ENCODE measurements at regions not wholly inside any gene's neighbourhood (a gene's known extent, or its start where the extent isn't known, plus 50 kb on each side); places are given as distances from the start of the nearest gene placed in this dataset.

- no CpG with 5 or more reads among the region's 2 CpGs for WGBS (ENCODE audit: insufficient coverage)
- H3K36me3 Mint-ChIP-seq, result no peaks in the 10 kb centered on the region
- H3K27me3 Mint-ChIP-seq (ENCODE audit: low read depth in 3 of 3), result peaks cover 2 to 14% (median 12%) of the 10 kb centered on the region in 3 donors
- peak overlapping the region in 1 of 7 donors; percentile 37 for H3K27ac Mint-ChIP-seq
- H3K4me1 Mint-ChIP-seq, result no peaks in the 10 kb centered on the region
- DNase-seq, result no peak
- H3K4me1 ChIP-seq (ENCODE audit: control insufficient read depth in 1 of 2, insufficient read depth in 2 of 2, low read length in 2 of 2), result no peaks in the 10 kb centered on the region
- H3K9me3 ChIP-seq (replicated peaks in 1 of 2; ENCODE audit: control insufficient read depth in 1 of 2, insufficient read depth in 1 of 2, low read length in 2 of 2), result no peaks in the 10 kb centered on the region
- no peak overlapping the region for H3K9ac ChIP-seq (ENCODE audit: insufficient read depth, low read length, poor library complexity, severe bottlenecking)
- H3K4me3 Mint-ChIP-seq, result no peak overlapping the region
- peaks cover 0 to 3% of the 10 kb centered on the region in 2 donors for H3K27me3 ChIP-seq (ENCODE audit: control insufficient read depth in 2 of 2, insufficient read depth in 2 of 2, low read length in 2 of 2)
- H3K9me3 Mint-ChIP-seq, result peaks cover 0 to 1% (median 0%) of the 10 kb centered on the region in 7 donors
- H3K4me2 ChIP-seq (replicated peaks; ENCODE audit: extremely low read depth, low read length, poor library complexity, severe bottlenecking), result no peak overlapping the region
- no peaks in the 10 kb centered on the region for H3K36me3 ChIP-seq (replicated peaks in 1 of 2; ENCODE audit: control insufficient read depth in 1 of 2, insufficient read depth in 2 of 2, low read length in 2 of 2)
- TF ChIP-seq CTCF (IDR thresholded peaks at IDR 0.05), result no peak
- no peak overlapping the region for H3K27ac ChIP-seq (ENCODE audit: low read depth in 1 of 2, low read length in 2 of 2)
- no peak overlapping the region for H2AFZ ChIP-seq (ENCODE audit: insufficient read depth, low read depth, low read length, poor library complexity, severe bottlenecking)
- intact Hi-C loops (cut with micrococcal nuclease), result no loop called here
- no peaks in the 10 kb centered on the region for H4K20me1 ChIP-seq (ENCODE audit: insufficient read depth, low read length)
- no peak overlapping the region for H3K4me3 ChIP-seq (replicated peaks in 1 of 3; ENCODE audit: low read depth in 2 of 3, low read length in 3 of 3)
- H3K79me2 ChIP-seq (ENCODE audit: insufficient read depth, low read length), result no peaks in the 10 kb centered on the region
Measured at GRCh38 chr11:112655371-112655770, 305.8 kb upstream of the NCAM1 start.

DNA sequence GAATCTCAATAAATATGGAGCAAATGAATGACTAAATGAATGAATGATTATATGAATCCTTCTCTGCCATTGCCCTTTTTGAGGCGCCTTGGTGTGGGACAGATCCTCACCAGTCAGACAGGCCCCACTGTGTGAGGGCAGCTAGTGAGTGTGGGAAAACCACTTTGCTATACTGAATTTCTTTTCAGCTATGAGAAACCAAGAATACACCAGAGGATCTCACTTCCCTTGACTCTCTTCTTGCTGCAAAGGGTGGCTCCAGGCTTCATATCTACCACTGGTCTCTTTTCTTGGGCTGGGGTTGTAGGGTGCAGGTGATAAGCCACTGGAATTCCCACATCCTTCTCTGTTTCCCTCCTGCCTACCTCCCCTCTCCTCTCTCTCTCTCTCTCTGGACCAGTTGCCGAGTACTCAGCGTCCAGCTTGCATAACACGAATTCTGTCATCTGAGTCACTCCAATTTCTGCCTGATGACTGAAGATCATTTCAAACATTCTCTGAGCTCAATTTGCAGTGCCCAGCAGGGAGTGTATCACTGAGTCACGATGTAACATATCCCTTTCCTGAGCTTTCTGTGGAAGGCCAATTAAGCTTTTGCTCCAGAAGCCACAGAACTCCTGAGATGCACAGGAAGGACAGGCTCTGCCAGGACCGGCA, 304.3 kb upstream of the NCAM1 start:
- peaks cover 0 to 1% (median 0%) of the 10 kb centered on the region in 7 donors for H3K9me3 Mint-ChIP-seq
- WGBS (ENCODE audit: insufficient coverage), result 91% methylated on average over 5 of the region's 6 CpGs
- Histone ChIP-seq H3K36me3 (replicated peaks in 1 of 2; ENCODE audit: control insufficient read depth in 1 of 2, insufficient read depth in 2 of 2, low read length in 2 of 2) (no peaks in the 10 kb centered on the region), H3K27ac (ENCODE audit: low read depth in 1 of 2, low read length in 2 of 2) (no peak overlapping the region), H3K4me3 (replicated peaks in 1 of 3; ENCODE audit: low read depth in 2 of 3, low read length in 3 of 3) (no peak overlapping the region), H2AFZ (ENCODE audit: insufficient read depth, low read depth, low read length, poor library complexity, severe bottlenecking) (no peak overlapping the region), H3K27me3 (ENCODE audit: control insufficient read depth in 2 of 2, insufficient read depth in 2 of 2, low read length in 2 of 2) (no peaks in the 10 kb centered on the region), H3K79me2 (ENCODE audit: insufficient read depth, low read length) (no peaks in the 10 kb centered on the region), H4K20me1 (ENCODE audit: insufficient read depth, low read length) (no peaks in the 10 kb centered on the region), H3K9ac (ENCODE audit: insufficient read depth, low read length, poor library complexity, severe bottlenecking) (no peak overlapping the region), H3K4me1 (ENCODE audit: control insufficient read depth in 1 of 2, insufficient read depth in 2 of 2, low read length in 2 of 2) (no peaks in the 10 kb centered on the region), H3K4me2 (replicated peaks; ENCODE audit: extremely low read depth, low read length, poor library complexity, severe bottlenecking) (no peak overlapping the region), H3K9me3 (replicated peaks in 1 of 2; ENCODE audit: control insufficient read depth in 1 of 2, insufficient read depth in 1 of 2, low read length in 2 of 2) (no peaks in the 10 kb centered on the region)
- no peak for TF ChIP-seq CTCF (IDR thresholded peaks at IDR 0.05)
- intact Hi-C loops (cut with micrococcal nuclease), result no loop called here
- H3K4me1 Mint-ChIP-seq, result no peaks in the 10 kb centered on the region
- H3K4me3 Mint-ChIP-seq, result no peak overlapping the region
- no peak for DNase-seq
- peaks cover 2 to 14% (median 12%) of the 10 kb centered on the region in 3 donors for H3K27me3 Mint-ChIP-seq (ENCODE audit: low read depth in 3 of 3)
- no peaks in the 10 kb centered on the region for H3K36me3 Mint-ChIP-seq
- peak overlapping the region in 2 of 7 donors; percentile 8 to 60 for H3K27ac Mint-ChIP-seq
